Activated naive CD8-positive, alpha-beta T cell treated with anti-CD3 and anti-CD28 coated beads, Interleukin-2, amount 50 U/mL, for 16 hours (primary cell): ENCODE measurements at regions not wholly inside any gene's neighbourhood (a gene's known extent, or its start where the extent isn't known, plus 50 kb on each side); places are given as distances from the start of the nearest gene placed in this dataset.
"Not testable (repeated sequence)": the region's sequence is repeated elsewhere in the genome, so short reads cannot be mapped to it uniquely, and the experiment has no call there.

Source experiments
- DNase-seq: peaks from one replicate; pipeline ENCODE4 v3.0.0-alpha.2; 2020; ENCODE audit warnings: low read depth, low spot score

GRCh38 chr3:177893331-177893730, 642.9 kb upstream of the KCNMB2 start:
- DNase-seq, result no peak

- no peak for DNase-seq
Measured at GRCh38 chr3:177894081-177894728, 642.0 kb upstream of the KCNMB2 start.

GRCh38 chr3:177898185-177898584, 638.1 kb upstream of the KCNMB2 start:
- no peak for DNase-seq

- DNase-seq, result no peak
Measured at GRCh38 chr3:177899275-177900067, 636.8 kb upstream of the KCNMB2 start.

GRCh38 chr3:177902876-177903275, 633.4 kb upstream of the KCNMB2 start:
- no peak for DNase-seq

- DNase-seq, result no peak
Measured at GRCh38 chr3:177904621-177905020, 631.6 kb upstream of the KCNMB2 start.

- no peak for DNase-seq
Measured at GRCh38 chr3:177905173-177906125, 630.8 kb upstream of the KCNMB2 start.

GRCh38 chr3:177906126-177906511, 630.1 kb upstream of the KCNMB2 start:
- no peak for DNase-seq

DNA sequence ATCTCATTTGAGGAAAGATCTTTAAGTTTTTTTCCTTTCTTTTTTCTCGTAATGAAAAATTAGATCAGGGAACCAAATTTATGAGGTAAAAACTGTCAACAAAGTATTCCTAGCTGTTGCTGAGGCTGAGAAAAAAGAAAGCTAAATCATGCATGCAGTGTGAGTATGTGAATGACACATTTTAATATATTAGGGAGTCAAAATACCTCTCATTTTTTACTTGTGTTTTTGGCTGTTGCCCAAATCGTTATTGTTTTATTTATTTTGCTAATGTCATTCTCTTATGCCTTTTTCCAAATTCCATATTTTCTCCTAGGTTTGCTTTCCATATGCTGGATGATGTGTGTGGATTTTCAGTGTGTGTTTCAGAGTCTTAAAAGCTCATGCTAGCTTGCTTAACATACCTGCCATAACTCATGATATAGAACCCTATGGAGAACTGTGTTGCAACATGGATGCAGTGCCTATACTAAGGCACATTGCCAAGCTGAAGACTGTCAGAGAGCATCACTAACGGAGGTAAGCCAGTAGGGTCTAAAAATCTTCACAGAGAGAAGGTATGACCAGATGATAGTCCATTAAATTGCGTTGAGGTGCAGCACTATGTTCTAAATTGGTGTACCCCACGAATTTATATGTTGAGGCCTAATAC, 629.5 kb upstream of the KCNMB2 start:
- no peak for DNase-seq

- not testable (repeated sequence) for DNase-seq
Measured at GRCh38 chr3:177909530-177909929, 626.7 kb upstream of the KCNMB2 start.

DNA sequence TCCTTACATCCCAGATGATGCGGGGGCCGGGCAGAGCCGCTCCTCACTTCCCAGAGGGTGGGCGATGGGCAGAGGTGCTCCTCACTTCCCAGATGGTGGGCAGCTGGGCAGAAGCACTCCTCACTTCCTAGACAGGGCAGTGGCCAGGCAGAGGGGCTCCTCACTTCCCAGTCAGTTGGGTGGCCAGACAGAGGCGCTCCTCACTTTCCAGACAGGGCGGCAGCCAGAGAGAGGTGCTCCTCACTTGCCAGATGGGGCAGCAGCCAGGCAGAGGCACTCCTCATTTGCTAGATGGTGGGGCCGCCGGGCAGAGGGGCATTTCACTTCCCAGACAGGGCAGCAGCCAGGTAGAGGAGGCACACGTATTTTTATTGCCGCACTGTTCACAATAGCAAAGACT, 622.0 kb upstream of the KCNMB2 start:
- DNase-seq, result no peak

DNA sequence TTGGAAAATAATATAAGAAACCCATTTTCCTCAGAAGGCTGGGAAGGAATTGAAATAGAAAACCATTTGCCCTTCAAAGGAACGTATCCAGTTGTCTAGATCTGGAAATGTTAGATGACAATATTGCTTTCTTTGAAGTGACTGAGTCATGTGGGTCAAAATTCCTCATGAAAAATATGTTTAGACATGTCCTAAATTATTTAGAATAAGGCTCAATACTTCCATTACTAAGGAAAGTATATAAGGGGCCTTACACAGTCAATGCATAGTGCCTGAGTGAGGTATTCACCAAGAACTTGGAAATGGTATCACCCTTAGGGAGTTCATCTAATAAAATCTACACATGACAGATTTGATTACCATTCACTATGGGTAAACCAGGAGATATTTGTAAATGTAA, 619.8 kb upstream of the KCNMB2 start:
- DNase-seq, result no peak

GRCh38 chr3:177917234-177917861, 618.9 kb upstream of the KCNMB2 start:
- DNase-seq, result no peak

DNA sequence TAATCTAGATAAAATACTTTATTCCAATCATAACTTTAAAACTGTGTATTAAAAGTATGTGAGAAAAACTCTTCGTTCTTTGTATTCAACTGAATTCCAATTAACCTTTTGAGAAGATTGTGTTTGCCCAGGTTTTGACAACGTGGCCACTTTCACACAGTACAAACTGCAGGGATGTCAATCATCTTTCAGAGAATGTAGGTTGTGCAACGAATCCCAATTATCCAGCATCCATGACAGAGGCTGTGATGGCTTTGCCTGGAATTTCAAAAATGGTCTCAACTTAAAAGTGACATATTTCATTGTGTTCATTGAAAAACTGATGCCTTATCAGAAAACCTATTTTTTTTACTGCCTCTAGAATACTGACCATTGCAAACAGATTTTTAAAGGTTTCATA, 615.1 kb upstream of the KCNMB2 start:
- DNase-seq, result no peak

DNA sequence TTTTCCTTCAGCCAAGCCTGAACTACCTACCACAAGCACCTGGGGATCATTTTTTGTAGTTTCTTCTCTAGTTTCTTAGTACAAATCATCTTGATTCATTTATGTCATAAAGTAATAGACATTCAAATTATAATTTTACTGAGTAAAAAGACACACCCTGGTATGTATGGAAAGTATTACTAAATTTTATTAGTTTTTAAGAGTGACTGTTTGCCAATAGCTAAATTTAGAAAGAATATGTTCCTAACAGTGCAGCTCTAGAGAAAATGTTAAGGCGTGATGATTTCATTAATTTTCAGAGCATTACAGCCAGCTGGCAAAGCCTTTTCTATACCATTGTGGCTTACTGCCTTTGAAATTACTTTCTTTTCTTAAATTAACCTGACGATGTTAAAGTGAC, 612.0 kb upstream of the KCNMB2 start:
- DNase-seq, result no peak

GRCh38 chr3:177928172-177928873, 607.9 kb upstream of the KCNMB2 start:
- DNase-seq, result no peak

DNA sequence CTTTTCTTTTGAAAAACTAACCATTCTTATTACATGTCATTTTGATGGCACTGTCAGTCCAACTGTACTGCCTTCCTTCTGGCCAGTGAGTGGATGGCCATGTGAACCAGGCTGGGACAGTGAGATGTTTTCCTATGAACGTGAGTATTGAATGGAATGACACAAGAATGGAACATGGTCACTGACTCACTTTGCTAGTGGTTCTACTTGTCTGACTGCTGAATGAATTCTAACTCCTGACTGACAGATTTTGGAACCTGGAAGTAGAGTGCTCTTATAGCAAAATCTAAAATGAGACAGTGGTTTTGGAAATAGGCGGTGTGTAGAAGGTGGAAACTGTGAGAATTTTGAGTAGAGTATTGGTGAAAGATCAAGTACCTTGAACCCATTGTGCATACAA, 606.9 kb upstream of the KCNMB2 start:
- no peak for DNase-seq

DNA sequence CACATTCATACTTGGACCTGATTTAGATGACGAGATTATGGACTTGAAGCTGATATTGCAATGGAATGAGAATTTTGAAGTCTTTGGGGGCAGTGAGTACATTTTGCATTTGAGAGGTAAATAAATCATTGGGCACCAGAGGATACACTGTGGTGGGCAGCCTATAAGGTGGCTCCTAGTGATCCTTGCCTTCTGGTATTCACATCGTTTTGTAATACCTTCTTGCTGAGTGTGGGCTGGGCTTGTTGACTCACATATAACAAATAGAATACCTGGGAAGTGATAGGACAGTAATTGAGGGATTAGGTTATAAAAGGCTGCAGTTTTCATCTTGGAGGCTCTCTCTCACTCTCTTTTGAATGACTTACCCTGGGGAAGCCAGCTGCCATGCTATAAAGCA, 605.5 kb upstream of the KCNMB2 start:
- no peak for DNase-seq

- DNase-seq, result no peak
Measured at GRCh38 chr3:177931346-177931745, 604.9 kb upstream of the KCNMB2 start.

DNA sequence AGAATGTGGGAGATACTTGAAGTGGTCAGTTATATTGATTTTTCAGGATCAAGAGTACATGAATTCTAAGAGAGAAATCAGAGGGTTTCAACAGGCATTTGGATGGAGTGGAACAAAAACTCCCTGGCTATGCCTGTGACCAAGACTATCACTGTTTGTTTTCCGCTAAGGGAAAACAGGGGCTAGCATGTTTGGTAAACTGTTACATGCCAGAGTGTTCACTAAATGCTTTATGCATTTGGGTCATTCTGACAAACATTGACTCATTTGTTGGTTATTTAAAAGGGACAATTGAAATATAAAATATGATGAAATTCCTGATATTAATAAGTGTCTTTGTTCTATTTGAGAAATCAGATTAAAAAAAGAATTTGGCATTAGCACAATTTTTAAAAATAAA, 603.9 kb upstream of the KCNMB2 start:
- DNase-seq, result no peak
